GM12891 (cell line): ENCODE measurements at regions not wholly inside any gene's neighbourhood (a gene's known extent, or its start where the extent isn't known, plus 50 kb on each side); places are given as distances from the start of the nearest gene placed in this dataset.

ENCODE experiments used
- PAX5 ChIP-seq: IDR thresholded peaks from 2 replicates; pipeline ENCODE4 v1.6.1; 2011; ENCODE audit warnings: low read length, moderate library complexity, mild to moderate bottlenecking; ENCODE audit not compliant: insufficient read depth, severe bottlenecking
- POLR2A ChIP-seq: IDR thresholded peaks from 2 replicates; pipeline ENCODE4 v1.6.1; 2011; ENCODE audit warnings: low read depth, low read length, control low read depth
- POLR2AphosphoS5 ChIP-seq: IDR thresholded peaks from 2 replicates; pipeline ENCODE4 v1.6.1; 2011; ENCODE audit warnings: low read depth, low read length, control low read depth
- POU2F2 ChIP-seq: IDR thresholded peaks from 2 replicates; pipeline ENCODE4 v1.6.1; 2011; ENCODE audit warnings: low read depth, mild to moderate bottlenecking, control low read depth, low read length, moderate library complexity
- SPI1 ChIP-seq: IDR thresholded peaks from 2 replicates; pipeline ENCODE4 v1.6.1; 2011; ENCODE audit warnings: low read depth, low read length, control low read depth
- TAF1 ChIP-seq: IDR thresholded peaks from 2 replicates; pipeline ENCODE4 v1.6.1; 2011; ENCODE audit warnings: low read depth, low read length, control low read depth

DNA sequence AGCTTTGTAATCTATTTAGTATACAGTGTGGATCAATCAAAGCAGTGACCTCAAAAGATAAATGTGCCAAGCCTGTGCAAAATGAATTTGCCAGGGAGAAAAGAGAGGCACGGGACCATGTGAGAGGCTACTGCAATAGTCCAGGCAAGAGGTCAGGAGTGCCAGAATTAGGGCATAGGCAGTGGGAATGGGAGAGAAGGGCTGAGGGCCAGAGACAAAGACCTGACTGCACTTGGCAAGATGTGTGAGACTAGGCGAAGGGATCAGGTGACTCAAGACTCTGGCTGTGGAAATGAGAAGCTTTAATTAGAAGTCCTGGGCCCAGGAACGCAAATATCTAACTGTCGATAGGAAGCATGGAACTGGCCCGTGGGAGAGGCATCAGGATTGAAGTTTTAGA is 168.1 kb downstream of the DHX15 start:
- no peak for TF ChIP-seq POLR2A
- TF ChIP-seq POLR2AphosphoS5 = no peak
- no peak for TF ChIP-seq PAX5
- TF ChIP-seq TAF1 = no peak
- TF ChIP-seq SPI1 = no peak
- no peak for TF ChIP-seq POU2F2
